HCT116 (cell line): ENCODE measurements at regions not wholly inside any gene's neighbourhood (a gene's known extent, or its start where the extent isn't known, plus 50 kb on each side); places are given as distances from the start of the nearest gene placed in this dataset.

ENCODE experiments used
- ATAC-seq: fragments of 200-7000 bp; cut with Tn5 transposase; 2 replicates; pipeline ENCODE4 v1.9.1; 2020; ENCODE audit warnings: mild to moderate bottlenecking, moderate library complexity
- BruUV-seq: library from RNA; stranded (reverse); fragments of 400-500 nt; replicated peaks from 2 replicates; lab custom pipeline; 2021; lab: Mats Ljungman, UMichigan
- CTCF ChIA-PET: fragments of 300-600 bp; sonication (Branson Sonifier 250); formaldehyde crosslinking; loops from one replicate; lab custom pipeline; 2021; ENCODE audit warnings: antibody characterized with exemption; lab: Charles Lee
- POLR2A ChIA-PET: fragments of 300-600, 350-600 bp; sonication (Branson Sonifier 250); formaldehyde crosslinking; loops from one replicate; lab custom pipeline; 2021; ENCODE audit warnings: antibody characterized with exemption; lab: Charles Lee
- RAD21 ChIA-PET, 2 experiments: fragments of 300-600 bp; sonication (Branson Sonifier 250); formaldehyde crosslinking; loops; one replicate each; lab custom pipeline; 2023; ENCODE audit warnings: low total read pairs in 2 of 2; ENCODE audit not compliant: uncharacterized antibody in 2 of 2, unreplicated experiment in 2 of 2, low non-redundant PET in 1 of 2; lab: Charles Lee
- DNase-seq: peaks from one replicate; pipeline ENCODE4 v3.0.0-alpha.2; 2010; ENCODE audit warnings: low read depth, low spot score
- H2AFZ ChIP-seq: fragments of 200-600 bp; shearing (Covaris generic), sonication (generic); 2 replicates; pipeline ENCODE4 v1.6.1; 2017; ENCODE audit warnings: low read depth, mixed run types, mixed read lengths, antibody characterized with exemption, low read length; ENCODE audit not compliant: poor library complexity, severe bottlenecking
- H3K27ac ChIP-seq: 2 replicates; pipeline ENCODE4 v1.5.1; 2012; ENCODE audit warnings: low read depth, low read length
- H3K27me3 ChIP-seq: fragments of 200-600 bp; sonication (generic); 2 replicates; pipeline ENCODE4 v1.6.1; 2016; ENCODE audit warnings: mixed run types, low read length, mixed read lengths; ENCODE audit not compliant: insufficient read depth
- H3K36me3 ChIP-seq, 2 experiments: fragments of 200-500 bp in 1 of 2; fragments of 200-600 bp in 1 of 2; sonication (Bioruptor generic) in 1 of 2; sonication (generic) in 1 of 2; 2 replicates each; pipeline versions ENCODE4 v1.5.1 to v1.6.1; 2014 to 2016; ENCODE audit warnings: low read length in 2 of 2, inconsistent platforms in 1 of 2, mixed read lengths in 1 of 2, mixed run types in 1 of 2; ENCODE audit not compliant: insufficient read depth in 2 of 2, control insufficient read depth in 1 of 2
- H3K4me1 ChIP-seq, 2 experiments: fragments of 200-600 bp in 1 of 2; sonication (generic) in 1 of 2; 2 replicates each; pipeline versions ENCODE4 v1.5.1 to v1.6.1; 2012 to 2017; ENCODE audit warnings: low read length in 2 of 2, inconsistent platforms in 1 of 2, mild to moderate bottlenecking in 1 of 2, mixed read lengths in 1 of 2, mixed run types in 1 of 2, moderate library complexity in 1 of 2; ENCODE audit not compliant: insufficient read depth in 2 of 2, control insufficient read depth in 1 of 2
- H3K4me2 ChIP-seq: fragments of 200-600 bp; sonication (generic); 2 replicates; pipeline ENCODE4 v1.6.1; 2017; ENCODE audit warnings: mixed run types, low read length, mixed read lengths
- H3K4me3 ChIP-seq, 2 experiments: fragments of 200-600 bp in 1 of 2; sonication (generic) in 1 of 2; replicated peaks in 1 of 2; 2 replicates each; pipeline ENCODE4 v1.5.1; 2011 to 2016; ENCODE audit warnings: low read length in 2 of 2, control low read depth in 1 of 2, low read depth in 1 of 2, mild to moderate bottlenecking in 1 of 2, mixed read lengths in 1 of 2, mixed run types in 1 of 2
- H3K79me2 ChIP-seq: fragments of 200-600 bp; sonication (generic); 2 replicates; pipeline ENCODE4 v1.6.1; 2017; ENCODE audit warnings: mild to moderate bottlenecking, mixed run types, low read length, moderate library complexity, mixed read lengths; ENCODE audit not compliant: insufficient read depth
- H3K9ac ChIP-seq: fragments of 200-600 bp; sonication (generic); 2 replicates; pipeline ENCODE4 v1.6.1; 2016; ENCODE audit warnings: low read length, mixed read lengths
- H3K9me2 ChIP-seq: fragments of 200-600 bp; sonication (generic), shearing (Covaris generic); 2 replicates; pipeline ENCODE4 v1.6.1; 2017; ENCODE audit warnings: mixed run types, mild to moderate bottlenecking, moderate library complexity; ENCODE audit not compliant: insufficient read depth
- H3K9me3 ChIP-seq, 2 experiments: fragments of 200-500 bp in 1 of 2; fragments of 200-600 bp in 1 of 2; sonication (Bioruptor generic) in 1 of 2; sonication (generic) in 1 of 2; 2 replicates each; pipeline ENCODE4 v1.6.1; 2014 to 2017; ENCODE audit warnings: low read length in 2 of 2, mixed read lengths in 2 of 2, inconsistent platforms in 1 of 2, low read depth in 1 of 2, mild to moderate bottlenecking in 1 of 2, mixed run types in 1 of 2, moderate library complexity in 1 of 2; ENCODE audit not compliant: control insufficient read depth in 1 of 2, insufficient read depth in 1 of 2
- H4K20me1 ChIP-seq: fragments of 200-600 bp; sonication (generic), shearing (Covaris generic); 2 replicates; pipeline ENCODE4 v1.6.1; 2017; ENCODE audit warnings: mixed run types, mild to moderate bottlenecking, moderate library complexity; ENCODE audit not compliant: insufficient read depth
- ATF3 ChIP-seq: IDR thresholded peaks from 2 replicates; pipeline ENCODE4 v1.6.1; 2012
- EZH2phosphoT487 ChIP-seq: fragments of 200-600 bp; IDR thresholded peaks from 2 replicates; pipeline ENCODE4 v1.6.1; 2018; ENCODE audit warnings: antibody characterized with exemption, borderline replicate concordance
- RAD21 ChIP-seq: IDR thresholded peaks from 2 replicates; pipeline ENCODE4 v1.6.1; 2012; ENCODE audit warnings: low read depth, mild to moderate bottlenecking
- REST ChIP-seq: IDR thresholded peaks from 2 replicates; pipeline ENCODE4 v1.6.1; 2012; ENCODE audit warnings: low read depth
- TCF7L2 ChIP-seq: IDR thresholded peaks from 2 replicates; pipeline ENCODE4 v1.7.0; 2011; ENCODE audit warnings: borderline replicate concordance, inconsistent platforms; ENCODE audit not compliant: insufficient read depth, insufficient read length; ENCODE audit errors: extremely low read depth
- intact Hi-C: fragments of 100-400 bp; cut with micrococcal nuclease; formaldehyde crosslinking; loops from 2 replicates; pipeline ENCODE4 v1.10.0; 2022

GRCh38 chr2:71880846-71881610, 266.6 kb downstream of the CYP26B1 start (continued):
- no peak for TF ChIP-seq REST
- no peak for TF ChIP-seq EZH2phosphoT487
- no peak for TF ChIP-seq ATF3
- TF ChIP-seq, all 23 proteins: peak for 7

GRCh38 chr2:71880287-71880686, 267.4 kb downstream of the CYP26B1 start:
- ATAC-seq: peak; percentile 26
- CTCF ChIA-PET: interaction anchor here (0.9 to 2.1 kb wide), 2 partner anchors 9 to 270 kb away, joined by 3 to 7 read pairs; no protein-coding TSS in a partner anchor

More at GRCh38 chr2:71880287-71880686, 267.4 kb downstream of the CYP26B1 start:
- Histone ChIP-seq H4K20me1 (no peaks in the 10 kb centered on the region), H3K9me2 (no peaks in the 10 kb centered on the region), H3K36me3 (no peaks in the 10 kb centered on the region), H3K4me1 (peaks cover 39 to 58% of the 10 kb centered on the region in 2 experiments), H2AFZ (no peak overlapping the region), H3K27ac (peak overlapping the region; percentile 64), H3K4me3 (peak overlapping the region in 1 of 2 experiments; percentile 25; a peak in 1 of 4 replicates), H3K79me2 (no peaks in the 10 kb centered on the region), H3K9ac (no peak overlapping the region), H3K27me3 (no peaks in the 10 kb centered on the region), H3K9me3 (no peaks in the 10 kb centered on the region), H3K4me2 (peak overlapping the region; percentile 70)
- no TSS peak for BruUV-seq
- RAD21 ChIA-PET: no interaction called here
- TF ChIP-seq RAD21 (no peak), TCF7L2 (no peak)
- intact Hi-C loops: no loop called here
- DNase-seq: no peak
- POLR2A ChIA-PET: no interaction called here
